CD4-positive, alpha-beta T cell treated with Interleukin-4 for 4 hours (primary cell): ENCODE measurements at regions not wholly inside any gene's neighbourhood (a gene's known extent, or its start where the extent isn't known, plus 50 kb on each side); places are given as distances from the start of the nearest gene placed in this dataset.
"Not testable (repeated sequence)": the region's sequence is repeated elsewhere in the genome, so short reads cannot be mapped to it uniquely, and the experiment has no call there.

Experiments
- DNase-seq: peaks from one replicate; pipeline ENCODE4 v3.0.0-alpha.2; 2020

DNA sequence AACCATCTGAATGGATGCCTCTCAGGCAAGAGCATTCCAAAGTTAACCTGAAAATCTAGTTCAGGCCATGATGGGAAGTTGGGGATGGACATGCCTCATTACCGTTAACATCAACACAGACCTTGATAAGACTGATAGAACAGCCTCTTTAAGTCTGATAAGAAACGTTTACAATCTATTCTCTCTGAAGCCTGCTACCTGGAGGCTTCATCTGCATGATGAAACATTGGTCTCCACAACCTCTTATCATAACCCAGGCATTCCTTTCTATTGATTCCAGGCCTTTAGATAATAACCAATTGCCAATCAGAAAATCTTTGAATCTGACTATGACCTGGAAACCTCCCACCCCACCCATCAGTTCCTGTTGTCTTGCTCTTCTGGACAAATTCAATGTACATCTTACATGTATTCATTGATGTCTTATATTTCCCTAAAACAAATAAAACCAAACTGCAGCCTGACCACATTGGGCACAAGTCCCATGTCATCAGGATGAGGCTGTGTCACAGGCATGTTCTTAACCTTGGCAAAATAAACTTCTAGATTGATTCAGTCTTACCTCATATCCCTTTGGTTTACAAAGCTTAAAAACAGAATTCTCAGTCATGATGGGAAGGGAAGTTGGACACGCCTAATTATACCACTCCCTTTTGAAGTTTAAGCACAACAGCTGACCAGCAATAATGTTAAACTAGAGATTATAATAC lies 843.8 kb upstream of the SPRY2 start:
- DNase-seq = no peak

GRCh38 chr13:81172603-81173002 lies 831.7 kb upstream of the SPRY2 start:
- DNase-seq = no peak

DNA sequence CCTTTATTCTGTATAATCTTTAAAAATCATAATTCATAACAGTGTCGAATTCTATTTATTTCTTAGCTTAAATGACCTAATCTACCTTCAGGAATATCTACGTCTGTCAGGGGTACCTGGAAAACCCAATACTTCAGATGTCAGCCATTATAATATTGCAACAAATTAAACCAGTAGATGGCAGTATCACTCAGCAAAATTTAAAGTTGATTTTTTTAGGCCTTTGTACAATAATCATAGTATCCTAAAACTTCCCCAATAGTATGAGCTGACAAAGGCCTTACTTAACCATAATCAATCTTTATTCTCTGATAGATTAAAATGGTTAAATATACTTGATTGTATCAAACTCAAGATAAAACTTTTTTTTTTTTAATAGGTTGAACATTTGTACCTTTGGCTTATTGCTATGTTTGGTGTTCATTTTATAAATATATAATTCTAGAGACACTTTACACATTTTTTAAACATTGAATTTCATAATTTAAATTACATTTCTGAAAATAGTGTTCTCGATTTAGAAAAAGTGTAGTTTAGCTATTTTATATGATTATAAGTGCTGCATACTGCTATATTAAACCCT lies 830.2 kb upstream of the SPRY2 start:
- DNase-seq = peak; percentile 2

- not testable (repeated sequence) for DNase-seq
Measured at GRCh38 chr13:81163823-81164222, 822.9 kb upstream of the SPRY2 start.

DNA sequence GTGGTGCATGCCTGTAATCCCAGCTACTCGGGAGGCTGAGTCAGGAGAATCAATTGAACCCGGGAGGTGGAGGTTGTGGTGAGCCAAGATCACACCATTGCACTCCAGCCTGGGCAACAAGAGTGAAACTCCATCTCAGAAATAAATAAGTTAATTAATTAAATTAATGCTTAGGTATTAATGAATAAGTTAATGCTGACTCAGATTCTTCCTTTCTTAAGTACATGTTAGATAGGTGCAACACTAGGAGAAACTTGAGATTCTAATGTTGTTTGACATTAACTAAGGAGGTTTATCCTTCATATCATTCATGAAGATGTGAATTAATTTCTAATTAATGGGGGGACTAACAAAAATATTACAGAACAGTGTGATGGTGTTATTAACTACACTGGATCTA lies 812.6 kb upstream of the SPRY2 start:
- no peak for DNase-seq

- DNase-seq = no peak
Measured at GRCh38 chr13:81148822-81149221, 807.9 kb upstream of the SPRY2 start.

DNA sequence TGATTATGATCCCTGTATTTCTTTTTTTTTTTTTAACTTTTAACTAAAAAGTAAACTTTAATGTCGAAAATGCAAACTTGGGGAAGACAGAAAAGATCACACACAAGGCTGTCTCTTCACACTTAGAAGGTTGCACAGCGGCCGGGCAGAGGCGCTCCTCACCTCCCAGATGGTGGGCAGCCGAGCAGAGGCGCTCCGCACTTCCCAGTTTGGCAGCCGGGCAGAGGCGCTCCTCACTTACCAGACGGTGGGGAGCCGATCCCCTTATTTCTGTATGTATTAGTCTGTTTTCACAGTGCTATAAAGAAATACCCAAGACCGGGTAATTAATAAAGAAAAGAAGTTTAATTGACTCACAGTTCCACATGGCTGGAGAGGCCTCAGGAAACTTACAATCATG lies 805.6 kb upstream of the SPRY2 start:
- DNase-seq = not testable (repeated sequence)

- no peak for DNase-seq
Measured at GRCh38 chr13:81142306-81142999, 801.5 kb upstream of the SPRY2 start.

GRCh38 chr13:81140675-81141074 lies 799.7 kb upstream of the SPRY2 start:
- DNase-seq = no peak

GRCh38 chr13:81139987-81140386 lies 799.1 kb upstream of the SPRY2 start:
- DNase-seq = no peak

DNA sequence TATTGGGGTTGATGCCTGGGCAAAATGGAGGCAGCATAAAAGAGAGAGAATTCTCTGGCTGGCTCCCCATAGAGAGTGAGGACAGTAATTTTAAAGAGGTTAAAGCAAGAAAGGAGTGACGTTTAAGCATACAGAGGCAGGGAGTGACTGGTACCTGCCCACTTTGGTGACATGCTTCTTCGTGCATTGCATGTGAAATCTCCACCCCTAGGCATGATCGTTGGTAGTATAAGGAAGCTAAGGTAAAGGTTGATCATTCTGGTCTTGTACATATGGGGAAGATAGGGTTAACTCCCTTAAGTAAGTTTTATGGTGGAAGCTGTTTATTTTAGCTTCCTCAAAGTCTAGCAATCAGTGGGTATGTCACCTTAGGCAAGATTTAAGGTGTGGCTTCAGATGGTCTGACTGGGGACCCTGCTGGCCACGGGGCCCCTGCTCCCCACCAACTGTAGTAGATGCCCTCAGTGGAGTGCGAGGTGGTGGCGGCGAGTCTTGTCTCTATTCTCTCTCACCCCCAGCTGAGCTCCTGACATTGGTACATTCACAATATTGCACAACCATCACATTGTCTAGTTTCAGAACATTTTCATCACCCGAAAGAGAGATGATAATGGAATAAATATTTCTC lies 797.5 kb upstream of the SPRY2 start:
- no peak for DNase-seq

GRCh38 chr13:81133066-81133465 lies 792.1 kb upstream of the SPRY2 start:
- DNase-seq = no peak

DNA sequence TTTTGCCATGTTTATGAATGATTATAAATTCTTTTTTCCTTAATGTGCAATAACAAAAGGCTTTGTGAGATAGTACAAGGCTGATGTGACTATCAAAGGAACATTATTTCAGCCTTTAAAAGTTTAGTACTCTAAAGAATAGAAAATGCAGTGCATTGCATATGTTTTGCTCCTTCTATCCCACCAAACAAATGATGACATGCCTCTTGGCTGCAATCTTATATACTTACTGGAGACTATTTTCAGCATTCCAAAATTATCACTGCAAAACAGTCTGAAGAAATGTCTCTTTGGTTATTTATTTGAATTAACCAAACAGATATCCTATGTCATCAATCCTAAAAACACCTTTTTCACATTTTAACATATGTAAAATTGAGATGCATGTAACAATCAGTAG lies 776.5 kb upstream of the SPRY2 start:
- no peak for DNase-seq

- DNase-seq = no peak
Measured at GRCh38 chr13:81116461-81117282, 775.7 kb upstream of the SPRY2 start.

DNA sequence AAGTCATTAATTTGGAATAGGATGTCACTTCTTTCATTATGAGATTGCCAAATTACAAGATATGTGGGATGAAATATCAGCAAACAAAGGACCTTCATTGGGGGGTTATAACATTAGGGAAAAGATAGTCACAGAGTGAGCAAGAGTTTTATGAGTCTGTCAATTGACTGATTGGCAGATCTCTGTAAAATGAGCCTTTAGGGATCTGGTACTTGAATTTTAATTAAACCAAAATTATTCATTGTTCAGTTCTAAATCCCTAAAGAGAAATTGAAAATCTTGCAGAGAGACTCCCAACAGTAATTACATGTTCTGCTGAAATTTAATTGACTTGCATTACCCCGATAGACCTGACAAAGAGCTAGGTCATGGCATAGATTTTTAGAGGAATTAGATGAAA lies 768.1 kb upstream of the SPRY2 start:
- no peak for DNase-seq

DNA sequence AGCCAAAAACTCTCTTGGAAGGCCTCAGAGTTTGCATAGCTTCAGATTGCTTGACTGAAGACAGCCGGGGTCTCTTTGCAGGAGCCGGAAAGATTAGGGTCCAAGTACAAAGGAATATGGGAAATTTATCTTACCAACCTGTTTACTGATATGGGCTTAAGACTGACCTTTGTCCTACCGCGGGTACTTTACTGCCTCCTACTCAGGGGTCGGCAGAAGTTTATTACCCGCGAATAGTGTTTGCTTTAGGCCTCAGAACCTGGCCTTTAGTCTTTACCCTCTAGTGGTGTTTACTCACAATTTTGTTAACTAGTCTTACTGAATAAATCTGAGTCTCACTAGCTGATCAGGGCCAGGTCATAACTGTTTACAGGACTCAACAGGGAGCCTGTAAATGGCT lies 765.4 kb upstream of the SPRY2 start:
- no peak for DNase-seq

DNA sequence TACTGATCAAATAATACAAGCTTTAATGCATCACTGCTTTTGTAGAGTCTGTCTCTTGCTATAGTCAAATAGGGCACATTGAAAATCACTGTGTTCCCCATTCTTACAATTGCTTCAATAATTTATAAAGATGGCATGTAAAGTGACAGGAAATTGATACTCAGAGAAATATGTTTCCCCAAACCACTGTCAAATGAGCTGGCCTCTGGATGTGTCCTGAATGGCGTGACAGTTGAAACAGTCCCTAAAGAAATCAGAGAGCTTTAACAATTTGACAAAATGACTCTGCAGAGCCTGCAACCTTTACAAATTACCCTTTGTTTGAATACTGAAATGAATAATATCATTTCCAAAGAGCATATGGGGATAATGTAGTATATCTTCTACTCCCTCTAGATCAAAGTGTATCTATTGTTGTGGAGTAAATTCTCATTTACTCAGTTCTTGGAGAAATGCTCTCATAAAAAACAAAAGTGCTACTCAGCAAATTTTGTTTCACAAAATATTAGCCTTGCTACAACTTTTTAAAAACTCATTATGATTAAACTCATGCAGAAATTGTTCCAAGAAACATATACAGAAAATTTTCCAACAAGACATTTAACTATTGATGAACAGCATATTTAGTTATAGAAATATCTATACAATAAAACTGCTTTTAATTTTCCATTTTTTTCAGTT lies 763.2 kb upstream of the SPRY2 start:
- DNase-seq = no peak

- not testable (repeated sequence) for DNase-seq
Measured at GRCh38 chr13:81102066-81102465, 761.1 kb upstream of the SPRY2 start.

- no peak for DNase-seq
Measured at GRCh38 chr13:81089371-81090157, 748.6 kb upstream of the SPRY2 start.

DNA sequence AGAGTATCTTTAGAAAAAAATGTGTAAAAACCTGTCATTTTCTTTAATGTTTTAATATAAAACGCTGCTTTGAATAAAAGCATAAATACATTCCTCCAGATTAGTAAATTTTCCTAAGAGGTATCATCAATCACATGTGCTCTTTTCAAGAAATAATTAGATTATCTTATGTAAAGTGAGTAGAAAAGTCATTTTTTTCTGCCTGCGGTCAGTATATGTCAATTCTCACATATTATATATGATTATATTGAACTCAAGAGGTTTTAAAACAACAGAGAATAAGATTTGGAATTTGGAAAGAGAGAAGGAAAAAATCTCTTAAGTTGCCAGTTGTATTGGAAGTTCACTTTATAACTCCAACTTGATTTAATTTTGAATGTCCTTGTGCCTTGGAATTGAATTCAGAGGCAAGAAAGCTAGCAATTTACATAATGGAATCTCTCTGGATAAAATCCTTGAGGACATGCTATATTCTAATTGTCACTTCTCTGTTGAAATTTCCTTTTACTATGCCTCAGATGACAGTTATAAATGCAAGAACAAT lies 740.1 kb upstream of the SPRY2 start:
- DNase-seq = no peak

DNA sequence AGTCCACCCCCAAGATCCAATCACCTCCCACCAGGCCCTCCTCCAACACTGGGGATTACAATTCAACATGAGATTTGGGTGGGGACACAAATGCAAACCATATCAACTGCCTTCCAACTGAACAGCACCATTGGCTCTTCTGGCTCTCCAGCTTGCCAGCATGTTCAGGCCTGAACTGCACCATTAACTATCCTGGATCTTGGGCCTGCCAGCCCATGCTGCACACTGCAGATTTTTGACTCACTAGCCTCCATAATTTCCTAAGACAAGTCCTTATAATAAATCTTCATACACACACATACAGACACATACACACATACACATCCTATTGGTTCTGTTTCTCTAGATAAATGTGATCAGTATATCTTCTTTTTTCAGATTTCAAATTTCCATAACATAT lies 737.1 kb upstream of the SPRY2 start:
- no peak for DNase-seq
